ENCODE measurements at regions not wholly inside any gene's neighbourhood (a gene's known extent, or its start where the extent isn't known, plus 50 kb on each side); places are given as distances from the start of the nearest gene placed in this dataset.
A peak's percentile ranks its signal among the peaks of the same experiment; 100 is the strongest.

DNA sequence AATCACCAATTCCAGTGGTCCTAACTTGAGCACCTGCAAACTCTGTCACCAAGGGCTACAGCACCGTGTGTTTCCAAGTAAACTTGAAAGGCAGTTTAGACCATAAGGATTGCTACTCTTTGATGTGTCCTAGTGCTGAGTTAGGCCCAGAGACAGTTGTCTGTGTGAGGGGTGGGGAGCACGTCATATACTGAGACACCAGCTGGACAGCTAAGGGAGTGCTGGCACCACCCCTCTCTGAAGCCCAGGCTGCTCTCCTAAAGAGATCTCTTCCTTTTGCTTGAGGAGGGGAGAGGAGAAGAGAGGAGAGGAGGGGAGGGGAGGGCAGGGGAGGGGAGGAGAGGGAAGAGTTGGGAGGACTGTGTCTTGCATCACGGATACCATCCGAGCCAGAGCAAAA is 218.7 kb upstream of the TACR3 start:
- H3K4me3 ChIP-seq (replicated peaks; ENCODE audit: low read depth, low read length): no peak overlapping the region
- no peak for TF ChIP-seq CTCF (IDR thresholded peaks at IDR 0.05; ENCODE audit: low read depth, low read length, missing control alignments)

DNA sequence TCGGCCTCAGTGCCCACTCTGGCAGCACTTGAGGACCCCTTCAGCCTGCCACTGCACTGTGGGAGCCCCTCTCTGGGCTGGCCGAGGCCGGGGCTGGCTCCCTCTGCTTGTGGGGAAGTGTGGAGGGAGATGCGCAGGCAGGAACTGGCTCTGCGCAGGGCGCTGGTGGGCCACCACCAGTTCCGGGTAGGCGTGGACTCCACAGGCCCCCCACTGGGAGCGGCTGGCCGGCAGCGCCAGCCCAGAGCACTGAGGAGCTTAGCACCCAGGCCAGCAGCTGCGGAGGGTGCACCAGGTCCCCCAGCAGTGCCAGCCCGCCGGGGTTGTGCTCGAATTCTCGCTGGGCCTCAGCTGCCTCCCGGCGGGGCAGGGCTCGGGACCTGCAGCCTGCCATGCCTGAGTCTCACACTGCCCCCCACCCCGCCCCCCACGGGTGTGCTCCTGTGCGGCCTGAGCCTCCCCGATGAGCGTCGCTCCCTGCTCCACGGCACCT is 216.9 kb upstream of the TACR3 start:
- no peak overlapping the region for H3K4me3 ChIP-seq (replicated peaks; ENCODE audit: low read depth, low read length)
- no peak for TF ChIP-seq CTCF (IDR thresholded peaks at IDR 0.05; ENCODE audit: low read depth, low read length, missing control alignments)
- DNase-seq (ENCODE audit: extremely low read depth, low read depth): no peak

More for the DNA sequence above, 218.7 kb upstream of the TACR3 start:
- DNase-seq (ENCODE audit: extremely low read depth, low read depth): no peak

DNA sequence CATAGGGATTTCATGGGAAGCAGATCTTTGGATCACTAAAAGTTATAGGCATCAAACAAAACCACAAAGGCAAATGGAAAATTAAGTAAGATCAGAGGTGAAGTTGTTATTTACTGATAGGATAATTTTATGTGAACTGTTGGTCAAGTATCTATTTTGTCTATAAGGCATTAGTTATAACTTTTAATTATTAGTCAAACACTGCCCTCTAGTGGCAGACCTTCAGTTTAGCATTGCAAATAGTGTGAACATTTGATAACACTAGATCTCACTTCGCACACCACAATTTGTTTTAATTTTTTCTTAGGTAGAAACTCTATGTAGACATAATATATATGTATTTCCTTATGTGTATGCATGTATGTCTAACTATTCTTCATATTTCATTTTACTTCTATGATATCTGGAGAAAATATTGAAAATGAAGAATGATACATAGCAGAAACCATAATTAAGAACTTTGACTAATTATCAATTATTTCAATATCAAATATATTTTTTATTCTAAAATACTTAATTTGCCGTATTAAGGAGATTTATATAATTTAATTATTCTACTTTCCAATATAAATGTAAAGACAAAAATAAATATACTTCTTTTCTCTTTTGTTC is 214.5 kb upstream of the TACR3 start:
- DNase-seq (ENCODE audit: extremely low read depth, low read depth): peak; percentile 11
- H3K4me3 ChIP-seq (replicated peaks; ENCODE audit: low read depth, low read length): no peak overlapping the region
- TF ChIP-seq CTCF (IDR thresholded peaks at IDR 0.05; ENCODE audit: low read depth, low read length, missing control alignments): peak; percentile 40

DNA sequence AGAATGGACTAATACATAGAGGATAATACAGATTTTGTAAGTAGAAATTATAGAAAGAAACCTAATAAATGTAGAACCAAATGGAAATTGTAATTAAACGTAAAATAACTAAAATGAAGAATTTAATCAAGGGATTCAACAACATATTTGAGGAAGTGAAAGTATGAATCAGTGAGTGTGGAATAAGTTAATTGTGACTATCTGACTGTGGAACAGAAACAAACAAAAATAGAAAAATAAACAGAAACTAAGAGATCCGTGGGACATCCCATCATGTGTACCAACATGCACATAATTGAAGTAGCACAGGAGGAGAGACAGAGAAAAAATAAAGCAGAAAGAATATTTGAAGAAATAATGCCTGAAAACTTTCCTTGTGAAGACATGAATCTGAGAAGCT is 208.6 kb upstream of the TACR3 start:
- no peak for TF ChIP-seq CTCF (IDR thresholded peaks at IDR 0.05; ENCODE audit: low read depth, low read length, missing control alignments)
- H3K4me3 ChIP-seq (replicated peaks; ENCODE audit: low read depth, low read length): no peak overlapping the region
- DNase-seq (ENCODE audit: extremely low read depth, low read depth): no peak

DNA sequence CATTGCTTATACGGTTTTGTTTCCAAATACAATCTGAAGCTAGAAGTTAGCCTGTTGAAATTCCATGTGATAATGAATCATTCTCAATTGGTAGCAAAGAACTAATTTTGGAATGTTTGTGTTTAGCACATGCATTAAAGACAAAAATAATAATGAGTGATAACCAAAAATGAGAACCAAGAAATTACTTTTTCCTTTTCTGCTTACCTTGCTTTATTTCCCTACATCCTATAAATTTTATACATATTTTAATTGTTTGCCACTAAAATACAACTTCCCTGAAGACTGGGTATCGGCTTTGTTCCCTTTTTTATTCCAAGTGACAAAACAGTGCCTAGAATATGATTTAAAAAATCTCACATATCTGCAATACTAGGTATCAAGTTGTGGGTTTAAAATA is 203.8 kb upstream of the TACR3 start:
- no peak overlapping the region for H3K4me3 ChIP-seq (replicated peaks; ENCODE audit: low read depth, low read length)
- TF ChIP-seq CTCF (IDR thresholded peaks at IDR 0.05; ENCODE audit: low read depth, low read length, missing control alignments): no peak
- no peak for DNase-seq (ENCODE audit: extremely low read depth, low read depth)

DNA sequence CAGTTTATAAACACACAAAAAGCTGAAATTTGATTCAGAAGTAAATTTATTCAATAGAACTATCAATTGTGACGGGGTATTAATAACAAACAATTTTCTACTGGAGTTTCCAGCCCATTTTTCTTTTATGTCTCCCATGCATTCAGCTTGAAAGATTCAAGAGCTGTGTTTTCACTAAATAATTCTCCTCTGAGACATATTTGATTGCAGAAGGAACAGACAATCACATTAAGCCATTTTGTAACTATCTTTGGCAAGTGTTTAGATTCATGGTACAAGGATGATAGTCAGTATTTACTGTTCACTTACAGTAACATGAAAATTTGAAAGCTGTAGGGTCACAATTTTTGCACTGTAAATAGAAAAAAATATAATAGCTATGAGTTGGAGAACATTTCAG is 198.4 kb upstream of the TACR3 start:
- no peak for DNase-seq (ENCODE audit: extremely low read depth, low read depth)
- TF ChIP-seq CTCF (IDR thresholded peaks at IDR 0.05; ENCODE audit: low read depth, low read length, missing control alignments): no peak
- no peak overlapping the region for H3K4me3 ChIP-seq (replicated peaks; ENCODE audit: low read depth, low read length)

All from HFF-Myc (cell line).